ENCODE measurements at regions not wholly inside any gene's neighbourhood (a gene's known extent, or its start where the extent isn't known, plus 50 kb on each side); places are given as distances from the start of the nearest gene placed in this dataset.

DNA sequence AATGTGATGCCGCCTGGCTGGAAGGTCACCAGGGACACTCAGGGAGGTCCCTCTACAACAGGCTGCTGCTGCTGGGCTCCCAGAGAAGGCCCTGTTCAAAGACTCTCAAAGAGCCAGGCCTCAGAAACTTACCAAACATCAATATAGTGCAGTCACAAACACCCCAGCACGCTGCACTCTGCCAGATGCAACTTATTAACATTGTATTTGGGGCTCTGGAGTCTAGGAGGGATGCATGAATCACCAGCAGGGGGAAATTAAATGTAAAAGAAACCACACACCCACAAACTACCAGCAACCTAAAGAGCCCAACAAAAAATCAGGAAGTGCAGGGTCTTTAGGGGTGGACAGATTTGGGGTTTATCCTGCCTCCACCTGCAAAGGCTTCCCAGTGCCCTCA lies 74.6 kb upstream of the SPATA12 start:
- DNase-seq (ENCODE audit: extremely low read depth, low read depth) = no peak

- DNase-seq (ENCODE audit: extremely low read depth, low read depth) = no peak
Observed at GRCh38 chr3:56985460-56985859, 75.0 kb upstream of the SPATA12 start.

GRCh38 chr3:56983427-56983826 lies 77.0 kb upstream of the SPATA12 start:
- no peak for DNase-seq (ENCODE audit: extremely low read depth, low read depth)

- no peak for DNase-seq (ENCODE audit: extremely low read depth, low read depth)
Observed at GRCh38 chr3:56981445-56982230, 78.8 kb upstream of the SPATA12 start.

DNA sequence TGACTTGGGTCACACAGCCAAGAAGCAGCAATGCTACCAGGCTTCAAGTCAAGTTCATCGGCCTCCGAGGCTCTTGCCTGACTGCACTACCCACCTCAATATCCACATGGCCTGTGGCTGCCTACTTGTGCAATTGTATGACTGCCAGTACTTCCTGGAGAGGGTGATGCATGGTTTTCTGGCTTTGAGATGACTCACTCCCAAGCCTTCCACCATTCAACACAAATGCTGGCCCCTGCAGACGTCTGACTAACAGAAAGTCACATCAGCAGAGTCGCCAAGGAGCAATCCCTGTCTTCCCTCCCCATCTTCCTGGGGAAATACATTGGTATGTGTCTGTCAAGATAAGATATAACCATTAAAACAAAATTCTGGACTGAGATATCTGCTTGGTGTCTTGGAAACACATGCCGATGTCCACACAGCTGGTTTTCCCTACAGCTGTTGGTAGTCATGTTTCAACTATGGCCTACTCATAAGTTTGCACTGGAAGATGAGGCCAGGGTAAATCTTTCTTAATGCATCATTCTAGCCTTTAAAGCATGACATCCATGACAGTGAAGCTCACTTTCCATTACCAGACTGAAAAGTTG lies 79.6 kb upstream of the SPATA12 start:
- DNase-seq (ENCODE audit: extremely low read depth, low read depth) = peak; percentile 2

- no peak for DNase-seq (ENCODE audit: extremely low read depth, low read depth)
Observed at GRCh38 chr3:56980243-56980642, 80.2 kb upstream of the SPATA12 start.

DNA sequence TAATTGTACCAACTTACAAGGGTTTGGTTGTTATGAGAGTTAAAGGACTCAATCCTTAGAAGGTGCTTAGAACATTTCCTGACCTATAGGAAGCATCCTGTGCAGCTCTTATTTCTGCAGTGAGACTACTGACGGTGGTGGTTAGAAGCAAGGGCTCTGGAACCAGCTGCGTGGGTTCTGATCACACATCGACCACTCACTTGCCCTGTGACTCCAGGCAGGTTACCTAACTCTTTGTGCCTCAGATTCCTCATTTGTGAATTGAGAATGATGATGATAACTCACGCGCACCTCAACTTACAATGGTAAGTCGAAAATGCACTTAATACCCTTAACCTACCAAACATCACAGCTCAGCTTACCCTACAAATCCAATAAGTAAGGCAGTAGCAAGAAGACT lies 80.7 kb upstream of the SPATA12 start:
- no peak for DNase-seq (ENCODE audit: extremely low read depth, low read depth)

DNA sequence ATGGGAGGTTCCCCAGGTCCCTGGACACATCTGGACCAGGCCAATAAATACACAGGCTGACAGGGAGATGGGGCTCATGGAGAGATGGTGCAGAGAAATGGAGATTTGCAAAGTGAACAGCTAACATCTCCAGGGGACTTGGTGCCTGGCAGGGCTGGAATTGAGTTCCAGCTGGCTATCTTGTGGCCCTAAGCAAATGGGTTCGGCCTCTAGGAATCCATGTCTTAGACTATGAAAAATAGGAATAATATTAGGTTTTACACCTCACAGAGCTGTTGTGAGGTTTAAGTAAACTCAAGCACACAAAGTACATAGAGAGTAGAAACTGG lies 82.9 kb upstream of the SPATA12 start:
- no peak for DNase-seq (ENCODE audit: extremely low read depth, low read depth)

- DNase-seq (ENCODE audit: extremely low read depth, low read depth) = no peak
Observed at GRCh38 chr3:56976651-56977560, 83.6 kb upstream of the SPATA12 start.

- DNase-seq (ENCODE audit: extremely low read depth, low read depth) = no peak
Observed at GRCh38 chr3:56975567-56975966, 84.9 kb upstream of the SPATA12 start.

GRCh38 chr3:56974247-56974930 lies 86.1 kb upstream of the SPATA12 start:
- no peak for DNase-seq (ENCODE audit: extremely low read depth, low read depth)

DNA sequence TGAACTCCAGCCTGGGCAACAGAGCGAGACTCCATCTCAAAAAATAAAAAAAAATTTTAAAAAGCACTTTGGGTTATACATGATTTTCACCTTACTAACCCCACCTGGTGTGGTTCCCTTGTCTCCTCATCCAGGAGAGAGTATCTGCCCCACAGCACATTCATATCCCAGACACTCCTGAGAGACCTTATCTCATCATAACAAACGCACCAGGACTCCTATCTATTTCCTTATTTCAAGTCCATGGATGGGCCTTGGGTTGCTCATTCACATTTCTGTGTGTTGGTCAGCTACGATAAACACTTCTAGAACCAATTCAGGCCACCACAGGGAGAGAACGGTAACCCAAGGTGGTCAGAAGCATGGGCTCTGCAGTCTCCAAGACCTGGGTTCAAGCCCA lies 88.6 kb upstream of the SPATA12 start:
- no peak for DNase-seq (ENCODE audit: extremely low read depth, low read depth)

DNA sequence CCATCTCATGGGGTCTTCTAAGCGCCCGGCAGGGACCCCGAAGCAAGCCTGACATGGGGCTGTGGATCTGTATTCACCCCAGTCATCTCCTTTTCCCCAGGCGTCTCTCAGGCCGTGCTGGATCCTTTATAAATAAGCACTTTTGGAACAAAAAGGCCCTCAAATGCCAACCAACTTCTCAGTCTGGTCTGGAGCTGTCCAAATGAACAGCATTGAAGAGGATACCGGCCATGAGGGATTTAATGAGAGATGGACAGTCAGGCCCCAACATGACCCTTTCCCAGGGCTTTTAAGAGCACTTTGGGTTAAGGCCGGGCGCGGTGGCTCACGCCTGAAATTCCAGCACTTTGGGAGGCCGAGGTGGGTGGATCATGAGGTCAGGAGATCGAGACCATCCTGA lies 89.2 kb upstream of the SPATA12 start:
- no peak for DNase-seq (ENCODE audit: extremely low read depth, low read depth)

DNA sequence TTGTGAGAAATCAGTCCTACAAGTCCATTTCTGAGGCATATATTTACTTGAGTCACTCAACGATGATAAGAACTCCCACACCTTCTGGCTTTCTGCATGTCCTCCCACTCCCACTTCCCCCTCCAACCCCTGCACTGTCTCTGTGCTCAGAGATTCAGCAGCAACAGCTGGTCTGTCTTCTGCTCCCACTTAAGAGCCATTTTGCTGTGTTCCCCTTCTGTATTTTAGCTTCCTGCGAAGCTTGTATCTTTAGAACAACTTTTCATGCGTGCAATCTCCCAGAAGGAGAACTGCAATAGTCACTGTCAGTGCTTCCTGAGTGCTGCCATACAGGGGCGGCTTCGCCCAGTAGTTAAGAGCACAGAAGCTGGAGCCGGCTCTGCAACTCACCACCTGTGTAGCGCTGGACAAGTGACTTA lies 90.0 kb upstream of the SPATA12 start:
- DNase-seq (ENCODE audit: extremely low read depth, low read depth) = no peak

DNA sequence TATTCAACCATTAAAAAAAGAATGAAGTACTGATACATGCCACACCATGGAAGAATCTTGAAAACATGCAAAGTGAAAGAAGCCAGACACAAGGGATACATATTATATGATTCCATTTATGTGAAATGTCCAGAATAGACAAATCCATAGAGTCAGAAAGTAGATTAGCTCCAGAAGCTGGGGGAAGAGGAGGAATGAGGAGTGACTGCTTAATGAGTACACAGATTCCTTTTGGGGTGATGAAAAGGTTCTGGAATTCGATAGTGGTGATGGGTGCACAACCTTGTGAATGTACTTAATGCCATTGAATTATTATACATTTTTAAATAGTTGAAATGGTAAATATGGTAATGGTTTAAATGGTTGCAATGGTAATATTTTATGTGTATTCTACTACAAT lies 90.6 kb upstream of the SPATA12 start:
- no peak for DNase-seq (ENCODE audit: extremely low read depth, low read depth)

DNA sequence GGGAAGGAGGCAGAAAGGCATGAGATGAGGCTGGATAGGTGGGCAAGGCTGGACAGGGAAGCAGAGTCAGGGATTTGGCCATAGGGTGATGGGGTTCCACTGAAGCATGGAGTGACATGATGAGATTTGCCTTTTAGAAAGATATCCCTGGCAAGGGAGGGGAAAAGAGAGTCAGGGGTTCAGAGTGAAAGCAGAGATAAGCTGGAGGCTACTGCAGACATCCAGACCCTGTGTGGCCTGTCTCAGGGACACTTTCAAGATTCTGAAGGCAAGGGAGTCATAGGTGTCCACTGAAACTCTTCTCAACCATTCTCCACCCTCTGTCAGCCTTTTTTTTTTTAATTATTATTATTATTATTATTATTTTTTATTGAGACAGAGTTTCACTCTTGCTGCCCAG lies 94.0 kb upstream of the SPATA12 start:
- DNase-seq (ENCODE audit: extremely low read depth, low read depth) = no peak

DNA sequence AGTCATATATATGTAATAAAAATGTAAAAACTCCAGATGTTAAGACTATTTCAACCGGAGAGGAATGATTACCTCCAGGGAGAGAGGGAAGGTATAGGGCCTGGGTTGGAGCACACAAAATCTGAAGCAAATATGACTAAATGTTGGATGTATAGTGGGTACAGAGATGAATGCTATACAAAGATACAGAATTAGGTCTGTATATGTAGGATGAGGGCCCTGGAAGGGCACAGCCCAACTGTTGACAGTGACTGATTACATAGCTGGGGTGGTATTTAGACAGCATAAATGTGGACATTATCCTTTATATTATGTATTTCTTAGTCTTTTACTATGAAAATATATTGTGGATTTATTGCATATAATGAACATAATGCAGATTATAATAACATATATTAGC lies 94.4 kb upstream of the SPATA12 start:
- DNase-seq (ENCODE audit: extremely low read depth, low read depth) = no peak

GRCh38 chr3:56962922-56963321 lies 97.5 kb upstream of the SPATA12 start:
- DNase-seq (ENCODE audit: extremely low read depth, low read depth) = no peak

DNA sequence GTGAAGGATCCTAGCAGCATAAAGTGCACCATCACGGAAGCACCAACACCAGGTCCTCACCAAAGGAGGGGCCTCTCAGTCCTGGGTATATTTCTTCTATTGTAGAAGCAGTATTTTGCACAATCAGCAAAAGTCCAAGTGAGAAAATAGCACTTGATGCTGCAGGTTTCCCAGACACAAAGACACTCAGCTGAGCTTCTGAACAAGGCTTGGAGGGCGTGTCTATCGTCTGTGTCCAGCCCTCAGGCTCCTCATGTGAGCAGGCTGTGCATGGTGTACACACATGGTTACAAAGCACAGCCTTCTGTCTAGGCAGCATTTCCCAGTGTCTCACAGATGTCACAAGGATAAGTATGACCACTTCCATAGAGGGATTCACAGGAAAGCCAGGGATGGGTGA lies 98.3 kb upstream of the SPATA12 start:
- no peak for DNase-seq (ENCODE audit: extremely low read depth, low read depth)

DNA sequence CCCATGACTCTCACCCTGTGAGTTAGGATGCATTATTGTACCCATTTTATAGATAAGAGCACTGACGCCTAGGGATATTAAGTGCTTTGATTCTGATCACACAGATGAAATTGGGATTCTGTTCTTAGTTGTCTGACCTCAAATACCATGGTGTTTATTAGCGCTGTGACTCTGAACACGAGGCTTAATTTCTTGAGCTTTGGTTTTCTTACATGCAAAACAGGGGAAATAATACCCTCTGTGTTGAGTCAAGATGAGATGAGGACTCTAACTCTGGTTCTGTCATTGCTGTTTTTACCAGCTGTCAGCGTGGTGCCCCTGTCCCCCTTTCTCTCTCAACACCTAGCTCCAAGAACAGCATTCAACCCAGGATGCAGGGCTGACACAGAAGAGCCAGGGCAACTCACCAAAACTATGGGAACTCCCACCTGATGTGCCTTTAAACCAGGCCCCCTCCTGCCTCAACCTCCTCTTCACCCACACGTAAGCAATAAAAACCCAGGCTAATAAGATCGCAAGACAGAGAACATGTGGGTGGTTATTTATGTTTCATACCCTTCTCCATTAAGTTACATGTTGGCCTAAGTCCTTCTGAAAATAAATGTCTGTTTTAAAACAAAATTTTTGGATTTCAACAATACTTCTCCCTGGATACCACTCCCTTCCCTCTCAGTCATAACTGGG lies 100.1 kb upstream of the SPATA12 start:
- no peak for DNase-seq (ENCODE audit: extremely low read depth, low read depth)

GRCh38 chr3:56958879-56959278 lies 101.6 kb upstream of the SPATA12 start:
- DNase-seq (ENCODE audit: extremely low read depth, low read depth) = no peak
